HG03558 (cell line): ENCODE measurements at regions not wholly inside any gene's neighbourhood (a gene's known extent, or its start where the extent isn't known, plus 50 kb on each side); places are given as distances from the start of the nearest gene placed in this dataset.

Source experiments
- ATAC-seq: cut with Tn5 transposase; IDR thresholded peaks from one replicate; pipeline ENCODE4 v1.9.1; 2021; ENCODE audit warnings: moderate number of reproducible peaks; ENCODE audit not compliant: unreplicated experiment; ENCODE audit errors: extremely low read depth

GRCh38 chr13:111598747-111599146 lies 278.3 kb downstream of the TEX29 start:
- no peak for ATAC-seq

- ATAC-seq: no peak
These were observed 279.3 kb downstream of the TEX29 start for GRCh38 chr13:111599791-111600190.

DNA sequence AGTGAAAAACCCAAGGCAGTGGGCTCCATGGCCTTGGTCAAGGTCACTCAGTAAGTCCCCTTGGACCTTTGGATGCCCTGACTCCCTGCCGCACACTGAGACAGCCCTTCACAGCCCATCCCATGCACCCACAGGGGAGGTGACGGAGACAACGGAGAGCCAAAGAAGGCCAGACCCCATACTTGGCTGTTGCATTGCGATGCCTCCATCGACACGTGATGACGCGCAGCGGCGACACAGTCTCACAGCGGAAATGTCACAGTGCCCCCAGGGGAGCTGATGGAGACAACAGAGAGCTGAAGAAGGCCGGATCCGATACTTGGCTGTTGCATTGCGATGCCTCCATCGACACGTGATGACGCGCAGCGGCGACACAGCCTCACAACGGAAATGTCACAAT lies 282.4 kb downstream of the TEX29 start:
- ATAC-seq: no peak

DNA sequence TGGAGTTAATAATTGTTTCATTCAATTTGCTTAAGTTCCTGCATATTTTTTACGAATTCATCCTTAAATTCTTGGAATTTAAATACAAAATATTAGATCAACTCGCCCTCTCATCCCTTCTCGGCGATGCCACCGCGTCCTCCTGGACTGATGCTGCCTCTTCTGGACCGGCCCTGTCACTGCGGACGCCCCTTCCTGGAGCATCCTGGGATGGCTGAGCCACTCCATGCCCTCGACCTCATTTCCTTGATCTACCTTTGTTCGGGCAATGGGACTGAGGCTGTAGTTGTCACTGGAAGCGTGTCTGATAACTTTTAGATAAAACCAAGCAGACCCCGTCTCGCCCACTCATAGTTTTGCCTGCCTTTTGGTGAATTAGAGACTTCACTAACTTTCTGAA lies 283.7 kb downstream of the TEX29 start:
- no peak for ATAC-seq

DNA sequence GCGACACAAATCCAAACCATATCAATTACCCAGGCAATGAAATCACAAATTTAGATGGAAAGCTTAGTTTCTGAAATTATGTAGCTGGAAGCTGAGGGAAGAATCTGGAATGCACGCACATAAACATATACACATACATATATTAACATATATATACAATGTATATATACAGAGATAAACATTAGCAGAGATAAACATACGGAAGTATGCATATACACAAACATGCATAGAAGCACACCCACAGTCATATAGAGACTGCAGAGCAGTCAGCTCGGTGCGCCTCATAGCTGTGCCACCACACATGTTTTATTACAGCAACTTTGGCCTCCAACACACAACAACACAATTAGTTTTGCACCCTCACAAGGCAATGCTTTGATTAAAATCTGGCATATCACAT lies 288.1 kb downstream of the TEX29 start:
- no peak for ATAC-seq

- ATAC-seq: no peak
These were observed 289.2 kb downstream of the TEX29 start for GRCh38 chr13:111609631-111610030.

GRCh38 chr13:111610081-111610480 lies 289.6 kb downstream of the TEX29 start:
- ATAC-seq: no peak

DNA sequence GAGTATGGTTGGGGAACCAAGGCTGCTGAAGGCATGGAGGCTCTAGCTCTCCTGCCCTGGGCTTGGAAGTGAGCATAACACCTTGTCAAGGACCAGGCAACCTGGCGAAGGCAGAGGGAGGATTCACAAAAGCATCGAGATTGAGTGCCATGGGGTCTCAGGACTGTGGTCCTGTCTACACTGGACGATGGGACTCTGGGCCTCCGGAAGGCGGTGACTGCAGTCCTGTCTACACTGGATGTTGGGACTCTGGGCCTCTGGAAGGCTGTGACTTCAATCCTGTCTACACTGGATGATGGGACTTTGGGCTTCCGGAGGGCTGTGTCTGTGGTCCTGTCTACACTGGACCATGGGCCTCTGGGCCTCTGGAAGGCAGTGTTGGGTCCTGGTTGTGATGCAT lies 290.4 kb downstream of the TEX29 start:
- no peak for ATAC-seq

- no peak for ATAC-seq
These were observed 291.2 kb downstream of the TEX29 start for GRCh38 chr13:111611651-111612050.

DNA sequence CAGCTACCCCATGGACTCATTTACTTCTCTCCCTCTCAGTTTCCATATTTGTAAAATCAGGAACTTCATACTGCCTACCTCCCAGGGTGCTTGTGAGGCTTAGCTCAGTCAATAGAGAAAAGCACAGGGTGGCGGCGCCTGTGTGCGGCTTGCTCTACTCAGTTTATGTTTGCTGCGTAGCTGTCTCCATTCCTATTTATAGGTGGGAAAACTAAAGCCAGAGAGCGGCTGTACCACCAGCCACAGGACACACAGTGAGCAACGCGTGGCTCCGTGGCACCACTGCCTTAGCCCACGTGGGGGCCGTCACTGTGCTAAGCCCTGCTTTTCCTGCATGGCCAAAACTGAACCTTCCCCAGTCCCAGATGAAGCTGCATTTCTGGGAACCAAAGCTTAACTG lies 292.4 kb downstream of the TEX29 start:
- ATAC-seq: no peak

DNA sequence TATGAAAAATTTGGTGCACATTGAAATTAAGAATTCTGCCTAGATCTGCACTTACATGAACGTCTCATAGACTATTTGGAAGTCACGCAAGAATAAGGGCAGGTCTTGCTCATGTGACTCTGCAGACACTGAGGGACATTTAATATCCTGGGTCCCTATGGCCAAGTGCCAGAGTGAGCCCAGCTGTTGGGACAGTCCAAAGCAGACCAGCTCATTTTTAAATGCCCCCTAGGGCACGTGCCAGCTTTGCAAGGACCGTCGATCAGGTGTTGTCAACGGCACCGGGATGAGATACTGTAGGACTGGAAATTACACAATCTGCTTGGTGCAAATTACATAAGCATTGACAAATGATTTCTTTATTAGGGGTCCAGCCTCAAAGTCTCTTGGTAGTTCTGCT lies 293.6 kb downstream of the TEX29 start:
- no peak for ATAC-seq

DNA sequence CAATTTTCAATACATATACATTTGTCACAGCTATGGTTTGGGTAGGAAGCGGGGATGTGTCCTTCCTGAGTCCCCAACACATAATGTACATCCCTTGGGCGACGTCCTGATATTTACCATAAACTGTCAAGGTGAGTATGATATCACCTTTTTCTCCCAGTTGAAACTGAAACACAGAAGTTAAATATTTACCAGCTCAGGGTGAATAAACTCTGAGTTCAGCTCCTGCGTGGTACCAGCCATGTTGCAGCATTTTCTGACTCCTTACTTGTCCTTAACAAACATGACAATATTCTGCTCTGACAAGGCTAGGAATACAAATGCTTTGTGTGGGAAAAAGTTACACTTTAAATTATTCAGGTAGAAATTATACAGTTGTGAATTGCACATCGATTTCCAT lies 294.2 kb downstream of the TEX29 start:
- ATAC-seq: no peak

DNA sequence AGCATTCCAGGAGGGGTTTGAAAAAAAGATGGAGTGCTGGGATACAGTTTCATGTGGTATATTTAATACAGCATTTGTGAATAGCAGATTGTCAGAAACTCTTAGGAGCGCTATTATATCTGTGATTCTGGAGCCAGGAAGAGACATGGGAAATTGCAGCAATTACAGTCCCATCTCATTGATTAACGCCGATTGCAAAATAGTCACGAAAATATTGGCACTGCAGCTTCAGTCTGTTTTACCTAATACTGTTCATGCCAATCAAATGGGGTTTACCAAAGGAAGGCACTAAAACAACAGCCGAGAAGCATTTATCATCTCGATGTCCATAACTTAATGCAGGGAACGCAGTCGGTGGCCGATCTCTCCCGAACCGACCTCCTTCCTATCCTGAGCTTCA lies 295.8 kb downstream of the TEX29 start:
- ATAC-seq: no peak

GRCh38 chr13:111620166-111620565 lies 299.7 kb downstream of the TEX29 start:
- no peak for ATAC-seq

- ATAC-seq: no peak
These were observed 300.1 kb downstream of the TEX29 start for GRCh38 chr13:111620586-111620985.

DNA sequence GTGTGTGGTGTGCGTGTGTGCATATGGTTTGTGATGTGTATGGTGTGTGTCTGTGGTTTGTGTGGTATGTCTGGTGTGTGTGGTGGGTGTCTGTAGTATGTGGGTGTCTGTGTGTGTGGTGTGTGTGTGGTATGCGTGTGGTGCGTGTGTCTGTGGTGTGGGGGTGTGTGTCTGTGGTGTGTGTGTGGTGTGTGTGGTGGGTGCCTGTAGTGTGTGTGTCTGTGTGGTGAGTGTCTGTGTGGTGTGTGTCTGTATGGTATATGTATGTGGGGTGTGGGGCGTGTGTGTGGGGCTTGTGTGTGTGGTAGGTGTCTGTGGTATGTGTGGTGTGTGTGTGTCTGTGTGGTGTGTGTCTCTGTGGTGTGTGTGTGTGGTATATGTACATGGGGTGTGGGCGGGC lies 300.7 kb downstream of the TEX29 start:
- no peak for ATAC-seq

DNA sequence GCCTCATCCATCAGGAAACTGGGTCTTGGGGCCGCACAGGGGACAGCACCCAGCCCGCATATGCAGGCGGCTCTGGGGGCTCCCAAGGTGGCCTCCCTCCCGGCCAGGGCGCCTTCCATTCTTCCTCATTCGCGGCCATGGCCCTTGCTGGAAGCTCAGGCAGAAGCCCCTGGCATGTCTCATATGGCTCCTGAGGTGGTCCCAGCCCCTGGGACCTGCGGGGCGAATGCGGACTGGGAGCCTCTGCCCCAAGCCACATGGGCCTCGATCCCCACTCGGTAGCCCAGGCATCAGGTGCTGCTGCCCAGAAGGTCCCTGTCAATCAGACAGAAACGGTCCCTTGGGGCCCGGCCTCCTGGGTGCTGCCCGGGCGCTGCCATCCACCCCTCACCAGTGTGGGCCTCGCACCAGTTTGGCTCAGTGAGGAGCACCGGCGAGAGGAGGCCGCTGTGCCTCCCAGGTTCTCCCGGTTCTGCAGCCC lies 301.6 kb downstream of the TEX29 start:
- ATAC-seq: no peak

DNA sequence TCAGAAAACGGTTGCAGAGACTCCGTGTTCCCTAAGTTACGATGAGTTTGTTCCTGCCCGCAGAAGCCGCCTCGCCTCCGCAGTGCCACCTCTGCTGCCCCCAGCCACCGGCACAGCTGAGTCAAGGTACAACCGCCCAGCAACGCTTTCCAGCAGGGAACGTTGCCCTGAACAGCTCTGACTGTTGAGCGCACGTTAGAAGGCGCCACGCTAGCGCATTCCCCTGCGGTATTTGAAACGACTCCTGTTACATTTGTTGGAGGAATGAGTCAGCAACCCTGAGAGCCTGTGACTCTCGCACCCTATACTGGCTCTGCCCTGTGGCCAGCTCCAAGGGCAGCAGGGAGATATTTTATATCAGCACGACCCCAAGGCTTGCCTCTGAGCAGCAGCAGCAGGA lies 302.8 kb downstream of the TEX29 start:
- no peak for ATAC-seq

DNA sequence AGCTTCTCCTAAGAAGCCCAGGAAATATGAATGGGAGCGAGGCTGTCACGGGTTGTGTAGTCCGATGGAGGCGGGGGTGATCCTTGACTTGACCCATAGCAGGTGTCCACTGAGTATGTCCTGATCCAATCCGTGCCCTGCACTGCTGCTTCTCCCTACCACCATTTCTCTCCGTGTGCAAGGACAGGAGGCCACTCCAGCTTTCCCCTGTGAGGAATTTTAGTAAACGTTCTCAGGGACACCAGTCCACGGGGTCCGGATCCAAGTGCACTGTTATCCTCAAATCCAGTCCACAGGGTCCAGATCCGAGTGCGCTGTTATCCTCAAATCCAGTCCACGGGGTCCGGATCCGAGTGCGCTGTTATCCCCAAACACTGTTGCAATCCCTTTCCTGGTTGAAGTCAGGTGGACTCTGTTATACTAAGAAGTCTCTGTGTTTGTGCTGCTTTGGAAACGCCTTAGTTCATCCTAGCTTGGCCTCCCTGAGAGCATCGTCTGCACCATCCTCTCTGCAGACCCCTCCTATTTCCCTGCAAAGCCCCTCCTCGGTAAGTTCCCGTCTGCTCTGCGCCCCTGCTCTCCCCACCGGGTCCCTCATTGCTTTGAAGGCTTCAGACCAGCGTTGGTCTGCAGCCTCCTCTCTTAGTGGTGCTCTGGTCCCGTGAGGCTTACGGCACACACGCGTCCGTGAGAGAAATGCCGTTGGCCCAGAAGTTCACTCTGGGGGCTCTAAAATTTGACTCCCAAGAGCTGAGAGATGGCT lies 303.5 kb downstream of the TEX29 start:
- ATAC-seq: no peak

GRCh38 chr13:111625526-111626315 lies 305.3 kb downstream of the TEX29 start:
- ATAC-seq: no peak

GRCh38 chr13:111626371-111627305 lies 306.2 kb downstream of the TEX29 start:
- no peak for ATAC-seq
